OCI-M1 (cell line): ENCODE measurements at regions not wholly inside any gene's neighbourhood (a gene's known extent, or its start where the extent isn't known, plus 50 kb on each side); places are given as distances from the start of the nearest gene placed in this dataset.
A peak's percentile ranks its signal among the peaks of the same experiment; 100 is the strongest.
"Not testable (repeated sequence)": the region's sequence is repeated elsewhere in the genome, so short reads cannot be mapped to it uniquely, and the experiment has no call there.

Experiments
- DNase-seq: peaks from one replicate; lab custom pipeline; 2025; lab: John Stamatoyannopoulos, UW

- not testable (repeated sequence) for DNase-seq
These were observed 103.6 kb upstream of the NUDT6 start for GRCh38 chr4:123026015-123026414.

- DNase-seq, result no peak
These were observed 109.3 kb upstream of the NUDT6 start for GRCh38 chr4:123031664-123032063.

- DNase-seq, result no peak
These were observed 111.6 kb upstream of the NUDT6 start for GRCh38 chr4:123034023-123034422.

- no peak for DNase-seq
These were observed 112.8 kb upstream of the NUDT6 start for GRCh38 chr4:123035239-123035638.

- peak; percentile 78 for DNase-seq
These were observed 115.4 kb upstream of the NUDT6 start for GRCh38 chr4:123037804-123038203.

- DNase-seq, result no peak
These were observed 119.7 kb upstream of the NUDT6 start for GRCh38 chr4:123042095-123042494.

- DNase-seq, result peak; percentile 23
These were observed 120.6 kb upstream of the NUDT6 start for GRCh38 chr4:123043013-123043412.

GRCh38 chr4:123043793-123044425 is 121.5 kb upstream of the NUDT6 start:
- DNase-seq, result no peak

- DNase-seq, result no peak
These were observed 123.7 kb upstream of the NUDT6 start for GRCh38 chr4:123046096-123046495.

GRCh38 chr4:123050018-123050417 is 127.6 kb upstream of the NUDT6 start:
- peak; percentile 88 for DNase-seq

GRCh38 chr4:123052007-123052406 is 129.6 kb upstream of the NUDT6 start:
- DNase-seq, result no peak

- no peak for DNase-seq
These were observed 133.5 kb upstream of the NUDT6 start for GRCh38 chr4:123055943-123056342.

GRCh38 chr4:123060039-123060770 is 137.8 kb upstream of the NUDT6 start:
- peak; percentile 14 for DNase-seq

GRCh38 chr4:123064390-123064789 is 142.0 kb upstream of the NUDT6 start:
- no peak for DNase-seq

- DNase-seq, result no peak
These were observed 145.7 kb upstream of the NUDT6 start for GRCh38 chr4:123068081-123068480.

- DNase-seq, result no peak
These were observed 149.7 kb upstream of the NUDT6 start for GRCh38 chr4:123072060-123072459.

- DNase-seq, result no peak
These were observed 151.3 kb upstream of the NUDT6 start for GRCh38 chr4:123073650-123074049.

- DNase-seq, result no peak
These were observed 154.9 kb upstream of the NUDT6 start for GRCh38 chr4:123077330-123077729.

GRCh38 chr4:123081971-123082370 is 159.6 kb upstream of the NUDT6 start:
- DNase-seq, result no peak

- DNase-seq, result peak; percentile 77
These were observed 161.2 kb upstream of the NUDT6 start for GRCh38 chr4:123083646-123084045.

- DNase-seq, result peak; percentile 52
These were observed 166.1 kb upstream of the NUDT6 start for GRCh38 chr4:123088501-123088900.

- DNase-seq, result no peak
These were observed 168.5 kb upstream of the NUDT6 start for GRCh38 chr4:123090886-123091285.

GRCh38 chr4:123092586-123092985 is 170.2 kb upstream of the NUDT6 start:
- DNase-seq, result no peak

GRCh38 chr4:123093236-123093635 is 170.8 kb upstream of the NUDT6 start:
- peak; percentile 9 for DNase-seq
